HG02943 (cell line): ENCODE measurements at regions not wholly inside any gene's neighbourhood (a gene's known extent, or its start where the extent isn't known, plus 50 kb on each side); places are given as distances from the start of the nearest gene placed in this dataset.
"Not testable (repeated sequence)": the region's sequence is repeated elsewhere in the genome, so short reads cannot be mapped to it uniquely, and the experiment has no call there.

Experiments
- ATAC-seq: cut with Tn5 transposase; IDR thresholded peaks from one replicate; pipeline ENCODE4 v1.9.1; 2021; ENCODE audit warnings: mild to moderate bottlenecking, low read depth, moderate library complexity; ENCODE audit not compliant: unreplicated experiment

- no peak for ATAC-seq
Observed at GRCh38 chr1:70812442-70813109, 235.0 kb downstream of the PTGER3 start.

DNA sequence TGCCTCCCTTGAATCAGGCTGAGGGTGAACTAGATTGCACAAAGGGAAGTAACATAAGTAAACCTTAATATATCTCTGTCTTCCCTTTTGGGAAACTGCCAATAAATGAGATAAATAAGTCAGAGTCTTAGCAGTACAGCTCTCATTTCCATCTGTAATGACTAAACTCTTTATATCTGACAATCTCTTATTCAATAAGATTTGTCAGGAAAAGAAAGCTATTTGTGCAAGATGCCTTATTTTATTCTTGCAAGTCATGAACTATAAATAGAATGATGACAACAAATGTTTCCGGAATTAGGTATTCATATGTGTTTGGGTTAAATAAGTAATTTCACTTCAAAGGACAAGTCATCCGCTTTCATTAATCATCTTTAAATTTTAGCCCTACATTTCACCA lies 229.2 kb downstream of the PTGER3 start:
- no peak for ATAC-seq

- ATAC-seq, result no peak
Observed at GRCh38 chr1:70819231-70819630, 228.4 kb downstream of the PTGER3 start.

- ATAC-seq, result no peak
Observed at GRCh38 chr1:70819785-70820184, 227.8 kb downstream of the PTGER3 start.

GRCh38 chr1:70820396-70820795 lies 227.2 kb downstream of the PTGER3 start:
- ATAC-seq, result no peak

DNA sequence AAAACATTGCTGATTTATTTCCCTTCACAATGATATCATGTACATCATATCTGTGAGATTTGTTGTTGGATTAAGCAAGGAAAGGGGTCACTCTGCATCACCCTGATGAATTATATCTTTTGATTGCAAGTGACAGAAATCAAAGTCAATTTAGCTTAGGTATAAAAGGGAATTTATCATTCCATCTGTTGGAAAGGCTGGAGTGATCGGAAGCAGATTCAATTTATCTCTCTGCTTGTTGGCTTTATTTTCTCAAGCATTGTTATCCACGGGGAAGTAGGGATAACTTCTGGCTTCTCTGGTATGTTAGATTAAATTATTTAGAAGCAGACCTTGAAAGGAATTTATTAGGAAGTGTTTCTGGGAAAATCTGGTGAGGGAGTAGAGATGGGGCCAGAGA lies 226.6 kb downstream of the PTGER3 start:
- ATAC-seq, result no peak

DNA sequence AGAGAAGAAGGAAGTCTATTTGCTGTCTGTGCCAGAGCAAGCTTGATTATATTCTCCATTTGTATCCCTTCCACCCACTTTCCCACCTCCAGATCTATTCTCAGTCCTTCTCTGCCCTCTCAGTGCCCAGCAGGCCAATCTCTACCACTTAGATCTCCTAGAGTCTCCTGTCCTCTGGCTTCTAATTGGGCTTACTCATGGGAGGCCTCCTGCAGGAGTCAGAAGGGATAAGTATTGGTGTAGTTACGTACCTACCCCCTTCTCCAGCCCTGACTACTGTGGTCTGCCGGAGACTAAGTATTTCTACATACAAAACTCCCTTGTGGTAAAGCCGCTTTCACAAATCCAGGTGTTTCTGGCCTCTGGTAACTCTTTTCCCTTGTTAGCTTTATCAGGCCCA lies 221.2 kb downstream of the PTGER3 start:
- no peak for ATAC-seq

- ATAC-seq, result no peak
Observed at GRCh38 chr1:70827030-70827429, 220.6 kb downstream of the PTGER3 start.

DNA sequence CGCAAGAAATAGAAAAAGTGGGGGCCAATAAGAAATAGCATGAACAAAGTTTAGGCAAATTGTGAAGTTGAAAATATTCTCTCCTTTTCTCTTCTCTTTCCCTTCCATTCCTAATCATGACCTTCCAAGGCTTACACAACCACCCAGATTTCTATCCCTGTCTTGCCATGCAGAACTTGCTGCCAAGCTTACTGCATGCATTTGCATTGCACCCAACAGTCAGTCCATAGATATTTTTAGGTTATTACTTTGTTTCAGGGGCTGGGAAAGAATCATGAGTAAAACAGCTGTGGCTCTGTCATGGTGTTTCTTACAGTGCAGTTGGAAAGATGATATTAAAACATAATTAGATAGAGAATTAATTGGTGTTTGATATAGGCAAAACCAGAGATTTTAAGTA lies 219.4 kb downstream of the PTGER3 start:
- ATAC-seq, result no peak

DNA sequence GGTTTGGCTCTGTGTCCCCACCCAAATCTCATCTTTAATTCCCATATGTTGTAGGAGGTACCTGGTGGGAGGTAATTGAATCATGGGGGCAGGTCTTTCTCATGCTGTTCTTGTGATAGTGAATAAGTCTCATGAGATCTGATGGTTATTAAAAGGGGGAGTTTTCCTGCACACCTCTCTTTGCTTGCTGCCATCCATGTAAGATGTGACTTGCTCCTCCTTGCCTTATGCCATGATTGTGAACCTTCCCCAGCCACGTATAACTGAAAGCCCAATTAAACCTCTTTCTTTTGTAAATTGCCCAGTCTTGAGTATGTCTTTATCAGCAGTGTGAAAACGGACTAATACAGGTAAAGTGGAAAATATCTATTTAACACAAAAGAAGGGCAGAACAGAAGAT lies 213.3 kb downstream of the PTGER3 start:
- ATAC-seq, result not testable (repeated sequence)

- no peak for ATAC-seq
Observed at GRCh38 chr1:70836456-70836855, 211.2 kb downstream of the PTGER3 start.

GRCh38 chr1:70840260-70840953 lies 207.2 kb downstream of the PTGER3 start:
- ATAC-seq, result no peak

DNA sequence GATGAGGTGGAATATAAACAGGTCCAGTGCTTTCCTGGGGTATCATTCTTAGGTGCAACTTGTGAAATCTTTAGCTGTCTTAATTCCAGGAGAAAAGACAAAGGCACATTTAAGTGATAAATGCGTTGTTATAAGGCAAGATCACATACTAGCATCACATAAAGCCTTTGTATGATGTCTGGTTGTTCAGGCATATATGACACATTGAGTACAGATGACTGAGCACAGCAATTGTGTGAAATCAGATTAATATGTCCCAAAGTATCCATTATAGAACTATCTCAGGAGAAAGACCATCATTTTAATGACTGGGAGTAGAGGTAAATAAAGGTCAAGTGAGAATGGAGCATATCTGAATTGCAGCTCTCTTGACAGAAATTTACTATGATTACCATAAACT lies 205.1 kb downstream of the PTGER3 start:
- no peak for ATAC-seq

GRCh38 chr1:70843452-70843851 lies 204.2 kb downstream of the PTGER3 start:
- ATAC-seq, result no peak

GRCh38 chr1:70847013-70847412 lies 200.6 kb downstream of the PTGER3 start:
- ATAC-seq, result no peak

GRCh38 chr1:70855203-70855602 lies 192.4 kb downstream of the PTGER3 start:
- ATAC-seq, result no peak

DNA sequence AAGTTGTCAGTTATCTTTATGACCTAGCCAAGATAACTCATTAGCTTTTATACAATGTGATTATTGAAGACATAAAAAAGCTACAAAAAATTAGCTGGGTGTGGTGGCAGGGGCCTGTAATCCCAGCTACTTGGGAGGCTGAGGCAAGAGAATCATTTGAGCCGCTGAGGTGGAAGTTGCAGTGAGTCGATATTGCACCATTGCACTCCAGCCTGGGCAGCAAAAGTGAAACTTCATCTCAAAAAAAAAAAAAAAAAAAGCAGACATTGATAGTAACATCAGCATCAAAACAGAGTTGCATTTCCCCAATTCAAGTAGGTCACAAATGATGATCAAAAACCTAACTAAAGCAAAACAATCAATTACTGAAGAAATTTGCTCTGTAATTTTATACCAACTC lies 191.4 kb downstream of the PTGER3 start:
- no peak for ATAC-seq

- no peak for ATAC-seq
Observed at GRCh38 chr1:70863239-70863638, 184.4 kb downstream of the PTGER3 start.

- ATAC-seq, result no peak
Observed at GRCh38 chr1:70864302-70864701, 183.3 kb downstream of the PTGER3 start.

GRCh38 chr1:70866542-70867264 lies 180.9 kb downstream of the PTGER3 start:
- no peak for ATAC-seq

GRCh38 chr1:70871790-70872189 lies 175.8 kb downstream of the PTGER3 start:
- no peak for ATAC-seq

- ATAC-seq, result no peak
Observed at GRCh38 chr1:70874063-70874462, 173.6 kb downstream of the PTGER3 start.
